B cell (primary cell): ENCODE measurements at regions not wholly inside any gene's neighbourhood (a gene's known extent, or its start where the extent isn't known, plus 50 kb on each side); places are given as distances from the start of the nearest gene placed in this dataset.

Source experiments
- ATAC-seq: fragments of 200-7000 bp; cut with Tn5 transposase; one replicate; pipeline ENCODE4 v1.10.0; 2021; ENCODE audit warnings: low read depth, mild to moderate bottlenecking, moderate number of reproducible peaks, moderate library complexity
- CTCF ChIA-PET: fragments of 350-600 bp; sonication (Branson Sonifier 250); formaldehyde crosslinking; loops from one replicate; lab custom pipeline; 2021; ENCODE audit warnings: antibody characterized with exemption, inconsistent platforms; lab: Charles Lee
- POLR2A ChIA-PET: fragments of 350-600 bp; sonication (Branson Sonifier 250); formaldehyde crosslinking; loops from one replicate; lab custom pipeline; 2021; ENCODE audit warnings: antibody characterized with exemption; lab: Charles Lee
- DNase-seq: peaks from one replicate; pipeline ENCODE4 v3.0.0; 2013
- H2AFZ ChIP-seq: 2 replicates; pipeline ENCODE4 v1.6.1; 2012; ENCODE audit warnings: mild to moderate bottlenecking, low read depth, low read length; ENCODE audit not compliant: insufficient read depth, poor library complexity, severe bottlenecking
- H3K27ac ChIP-seq, 2 donors: 1 replicate in 1 of 2; 2 replicates in 1 of 2; pipeline ENCODE4 v1.5.1; 2012 to 2013; ENCODE audit warnings: low read length in 2 of 2, mild to moderate bottlenecking in 2 of 2, moderate library complexity in 1 of 2
- H3K27me3 ChIP-seq, 4 experiments: fragments of 200-600 bp in 1 of 4; sonication (generic) in 1 of 4; replicated peaks in 1 of 4; 1 replicate in 2 of 4; 2 replicates in 2 of 4; pipeline versions ENCODE4 v1.6.1 to v1.7.0; 2013 to 2016; ENCODE audit warnings: low read length in 3 of 4, mild to moderate bottlenecking in 2 of 4, mixed read lengths in 1 of 4, moderate library complexity in 1 of 4; ENCODE audit not compliant: insufficient read depth in 4 of 4, control insufficient read depth in 3 of 4; ENCODE audit errors: control extremely low read depth in 1 of 4
- H3K36me3 ChIP-seq, 2 experiments: replicated peaks in 1 of 2; 1 replicate in 1 of 2; 2 replicates in 1 of 2; pipeline versions ENCODE4 v1.6.1 to v1.7.1; 2013; ENCODE audit warnings: low read length in 1 of 2; ENCODE audit not compliant: insufficient read depth in 2 of 2, control insufficient read depth in 1 of 2; ENCODE audit errors: control extremely low read depth in 1 of 2, extremely low read depth in 1 of 2
- H3K4me1 ChIP-seq, 2 donors: fragments of 200-600 bp in 1 of 2; sonication (generic) in 1 of 2; 1 replicate in 1 of 2; 2 replicates in 1 of 2; pipeline versions ENCODE4 v1.5.1 to v1.6.1; 2013 to 2017; ENCODE audit warnings: low read length in 2 of 2; ENCODE audit not compliant: control insufficient read depth in 2 of 2, insufficient read depth in 2 of 2
- H3K4me2 ChIP-seq: replicated peaks from 2 replicates; pipeline ENCODE3; 2012; ENCODE audit warnings: mild to moderate bottlenecking, low read depth, low read length; ENCODE audit not compliant: poor library complexity, severe bottlenecking
- H3K4me3 ChIP-seq, 5 experiments: fragments of 200-600 bp in 1 of 5; sonication (generic) in 1 of 5; 1 replicate in 3 of 5; 2 replicates in 2 of 5; pipeline versions ENCODE4 v1.5.1 to v1.7.0; 2011 to 2016; ENCODE audit warnings: low read length in 4 of 5, mild to moderate bottlenecking in 4 of 5, low read depth in 2 of 5, control low read depth in 1 of 5, moderate library complexity in 1 of 5; ENCODE audit not compliant: insufficient read depth in 1 of 5; ENCODE audit errors: control extremely low read depth in 1 of 5, extremely low read depth in 1 of 5
- H3K79me2 ChIP-seq: fragments of 200-600 bp; sonication (generic); one replicate; pipeline ENCODE4 v1.6.0; 2016; ENCODE audit warnings: low read length; ENCODE audit not compliant: control insufficient read depth, insufficient read depth
- H3K9ac ChIP-seq: fragments of 200-600 bp; sonication (generic); 2 replicates; pipeline ENCODE4 v1.6.1; 2017; ENCODE audit warnings: mild to moderate bottlenecking, low read length, moderate library complexity
- H3K9me3 ChIP-seq, 3 donors: one replicate each; pipeline versions ENCODE4 v1.6.1 to v1.7.1; 2013; ENCODE audit warnings: low read length in 2 of 3; ENCODE audit not compliant: control insufficient read depth in 2 of 3, insufficient read depth in 1 of 3; ENCODE audit errors: control extremely low read depth in 1 of 3
- H4K20me1 ChIP-seq: 2 replicates; pipeline ENCODE4 v1.6.0; 2012; ENCODE audit warnings: mild to moderate bottlenecking, low read length; ENCODE audit not compliant: insufficient read depth, control insufficient read depth, poor library complexity, severe bottlenecking
- H3K27ac Mint-ChIP-seq: one replicate; pipeline ENCODE4 v1.8.0; 2021; ENCODE audit warnings: mixed read lengths
- H3K27me3 Mint-ChIP-seq: one replicate; pipeline ENCODE4 v1.8.0; 2021; ENCODE audit warnings: mixed read lengths
- H3K4me1 Mint-ChIP-seq: one replicate; pipeline ENCODE4 v1.8.0; 2021; ENCODE audit warnings: mixed read lengths
- H3K4me3 Mint-ChIP-seq: one replicate; pipeline ENCODE4 v1.8.0; 2021; ENCODE audit warnings: mixed read lengths
- H3K9me3 Mint-ChIP-seq: one replicate; pipeline ENCODE4 v1.8.0; 2022; ENCODE audit warnings: mixed read lengths; ENCODE audit not compliant: insufficient read depth
- EZH2 ChIP-seq: IDR thresholded peaks from 2 replicates; pipeline ENCODE4 v1.6.1; 2012; ENCODE audit warnings: borderline replicate concordance, low read depth, mild to moderate bottlenecking, moderate library complexity, low read length; ENCODE audit not compliant: insufficient read depth, poor library complexity, severe bottlenecking
- WGBS: methylation state at CpG from one replicate; pipeline ENCODE4 v1.1.5; 2013; ENCODE audit warnings: missing lambda C conversion rate; ENCODE audit not compliant: insufficient coverage; 5-methylcytosine and 5-hydroxymethylcytosine counted together
- intact Hi-C: fragments of 100-400 bp; cut with micrococcal nuclease; formaldehyde crosslinking; loops from one replicate; pipeline ENCODE4 v1.10.0; 2022
- TF ChIP-seq, protein P1 (sequence below): fragments of 200-600 bp; IDR thresholded peaks from one replicate; pipeline ENCODE4 v1.8.0; 2022; ENCODE audit warnings: antibody characterized with exemption, mild to moderate bottlenecking

DNA sequence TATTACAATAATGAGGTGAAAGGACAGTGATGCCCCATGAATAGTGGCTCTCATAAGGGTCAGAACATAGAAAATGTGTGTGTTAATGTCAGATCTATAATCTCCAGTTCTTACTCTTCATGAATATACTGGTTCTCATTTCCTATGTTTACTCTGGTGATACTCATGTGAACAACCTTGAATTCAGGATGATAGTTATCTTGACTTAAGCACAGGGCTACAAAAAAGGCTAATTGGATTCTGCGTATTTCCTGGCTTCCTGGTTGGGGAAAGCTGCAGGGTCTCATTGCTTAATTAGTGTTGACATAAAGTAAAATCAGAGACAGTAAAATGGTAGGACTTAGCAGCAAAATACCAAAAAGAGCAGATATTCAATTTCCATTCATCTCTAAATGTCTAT lies 1316.8 kb upstream of the RAG2 start:
- no peak for ATAC-seq
- DNase-seq, result no peak
- H3K4me1 ChIP-seq, result no peaks in the 10 kb centered on the region
- Mint-ChIP-seq H3K27me3 (no peaks in the 10 kb centered on the region), H3K27ac (no peak overlapping the region), H3K4me1 (no peaks in the 10 kb centered on the region), H3K4me3 (no peak overlapping the region), H3K9me3 (no peaks in the 10 kb centered on the region)
- POLR2A ChIA-PET, result no interaction called here
- no peak for TF ChIP-seq EZH2
- TF ChIP-seq, protein P1, sequence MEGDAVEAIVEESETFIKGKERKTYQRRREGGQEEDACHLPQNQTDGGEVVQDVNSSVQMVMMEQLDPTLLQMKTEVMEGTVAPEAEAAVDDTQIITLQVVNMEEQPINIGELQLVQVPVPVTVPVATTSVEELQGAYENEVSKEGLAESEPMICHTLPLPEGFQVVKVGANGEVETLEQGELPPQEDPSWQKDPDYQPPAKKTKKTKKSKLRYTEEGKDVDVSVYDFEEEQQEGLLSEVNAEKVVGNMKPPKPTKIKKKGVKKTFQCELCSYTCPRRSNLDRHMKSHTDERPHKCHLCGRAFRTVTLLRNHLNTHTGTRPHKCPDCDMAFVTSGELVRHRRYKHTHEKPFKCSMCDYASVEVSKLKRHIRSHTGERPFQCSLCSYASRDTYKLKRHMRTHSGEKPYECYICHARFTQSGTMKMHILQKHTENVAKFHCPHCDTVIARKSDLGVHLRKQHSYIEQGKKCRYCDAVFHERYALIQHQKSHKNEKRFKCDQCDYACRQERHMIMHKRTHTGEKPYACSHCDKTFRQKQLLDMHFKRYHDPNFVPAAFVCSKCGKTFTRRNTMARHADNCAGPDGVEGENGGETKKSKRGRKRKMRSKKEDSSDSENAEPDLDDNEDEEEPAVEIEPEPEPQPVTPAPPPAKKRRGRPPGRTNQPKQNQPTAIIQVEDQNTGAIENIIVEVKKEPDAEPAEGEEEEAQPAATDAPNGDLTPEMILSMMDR, result no peak
- no peaks in the 10 kb centered on the region for H3K36me3 ChIP-seq
- no peaks in the 10 kb centered on the region for H4K20me1 ChIP-seq
- no peaks in the 10 kb centered on the region for H3K27me3 ChIP-seq
- H3K27ac ChIP-seq, result no peak overlapping the region
- H3K79me2 ChIP-seq, result no peaks in the 10 kb centered on the region
- no peak overlapping the region for H2AFZ ChIP-seq
- no peak overlapping the region for H3K9ac ChIP-seq
- H3K4me2 ChIP-seq, result no peak overlapping the region
- WGBS, result no CpG with 5 or more reads among the region's 1 CpG
- CTCF ChIA-PET, result no interaction called here
- no peak overlapping the region for H3K4me3 ChIP-seq
- intact Hi-C loops, result no loop called here
- no peaks in the 10 kb centered on the region for H3K9me3 ChIP-seq

- H3K9me3 ChIP-seq, result peaks cover 0 to 18% (median 0%) of the 10 kb centered on the region in 3 donors
- no peak overlapping the region for H3K27ac ChIP-seq
- H3K4me2 ChIP-seq, result no peak overlapping the region
- ATAC-seq (no peak), DNase-seq (no peak)
- no peaks in the 10 kb centered on the region for H3K36me3 ChIP-seq
- POLR2A ChIA-PET, result no interaction called here
- 96% methylated on average over 8 of the region's 8 CpGs for WGBS
- Mint-ChIP-seq H3K27me3 (no peaks in the 10 kb centered on the region), H3K9me3 (peaks cover 5% of the 10 kb centered on the region), H3K27ac (no peak overlapping the region), H3K4me1 (no peaks in the 10 kb centered on the region), H3K4me3 (no peak overlapping the region)
- H3K27me3 ChIP-seq, result no peaks in the 10 kb centered on the region
- H4K20me1 ChIP-seq, result no peaks in the 10 kb centered on the region
- intact Hi-C loops, result no loop called here
- no peak overlapping the region for H3K9ac ChIP-seq
- CTCF ChIA-PET, result no interaction called here
- TF ChIP-seq EZH2, result no peak
- TF ChIP-seq, protein P1, result no peak
- H3K79me2 ChIP-seq, result no peaks in the 10 kb centered on the region
- H2AFZ ChIP-seq, result no peak overlapping the region
- H3K4me3 ChIP-seq, result no peak overlapping the region
- no peaks in the 10 kb centered on the region for H3K4me1 ChIP-seq
Measured at GRCh38 chr11:37908219-37908548, 1310.1 kb upstream of the RAG2 start.
